Left lung (tissue), 4 donors: ENCODE measurements at regions not wholly inside any gene's neighbourhood (a gene's known extent, or its start where the extent isn't known, plus 50 kb on each side); places are given as distances from the start of the nearest gene placed in this dataset.

Experiments used
- ATAC-seq: fragments of 200-7000 bp; cut with Tn5 transposase; one replicate; pipeline ENCODE4 v1.9.1; 2020; ENCODE audit warnings: moderate library complexity
- DNase-seq, 4 donors: peaks; one replicate each; pipeline ENCODE4 v3.0.0-alpha.2; 2013 to 2020
- H3K27ac ChIP-seq, 2 donors: fragments of 200-600 bp; sonication (generic) in 1 of 2; one replicate each; pipeline versions ENCODE4 v1.5.0 to v1.8.0; 2020 to 2021
- H3K27me3 ChIP-seq, 2 donors: fragments of 200-600 bp; sonication (generic) in 1 of 2; one replicate each; pipeline versions ENCODE4 v1.5.0 to v1.8.0; 2020 to 2021
- H3K36me3 ChIP-seq, 2 donors: fragments of 200-600 bp; sonication (generic) in 1 of 2; one replicate each; pipeline versions ENCODE4 v1.5.0 to v1.8.0; 2020 to 2021
- H3K4me1 ChIP-seq, 2 donors: fragments of 200-600 bp; one replicate each; pipeline ENCODE4 v1.8.0; 2021
- H3K4me3 ChIP-seq, 2 donors: fragments of 200-600 bp; sonication (generic) in 1 of 2; one replicate each; pipeline versions ENCODE4 v1.5.0 to v1.8.0; 2020 to 2021; ENCODE audit warnings: mild to moderate bottlenecking in 1 of 2
- H3K9me3 ChIP-seq, 2 donors: fragments of 200-600 bp; sonication (generic) in 1 of 2; one replicate each; pipeline versions ENCODE4 v1.5.0 to v1.8.0; 2020 to 2021
- CTCF ChIP-seq, 2 donors: fragments of 200-600 bp; sonication (generic) in 1 of 2; IDR thresholded peaks; one replicate each; pipeline versions ENCODE4 v1.5.0 to v1.8.0; 2021; ENCODE audit warnings: antibody characterized with exemption in 2 of 2
- intact Hi-C, 2 donors: fragments of 100-400 bp; cut with DNase I; formaldehyde crosslinking; loops; one replicate each; pipeline versions ENCODE4 v1.11.2 to v1.14.2; 2022
- donor health status: DM: no; HTN: yes; CAD: no.
- donor health status: DM: no; HTN: no; CAD: no.

GRCh38 chr1:164930833-164931232, 371.8 kb downstream of the PBX1 start:
- Histone ChIP-seq H3K4me1 (no peaks in the 10 kb centered on the region), H3K4me3 (no peak overlapping the region), H3K9me3 (no peaks in the 10 kb centered on the region), H3K36me3 (no peaks in the 10 kb centered on the region), H3K27ac (no peak overlapping the region), H3K27me3 (no peaks in the 10 kb centered on the region)
- TF ChIP-seq CTCF (IDR thresholded peaks at IDR 0.05): no peak
- DNase-seq (no peak), ATAC-seq (no peak)
- intact Hi-C loops: no loop called here

GRCh38 chr1:164930241-164930640, 371.3 kb downstream of the PBX1 start:
- Histone ChIP-seq H3K9me3 (no peaks in the 10 kb centered on the region), H3K4me3 (no peak overlapping the region), H3K4me1 (no peaks in the 10 kb centered on the region), H3K36me3 (no peaks in the 10 kb centered on the region), H3K27me3 (no peaks in the 10 kb centered on the region), H3K27ac (no peak overlapping the region)
- no peak for ATAC-seq
- TF ChIP-seq CTCF (IDR thresholded peaks at IDR 0.05): no peak
- no peak for DNase-seq
- intact Hi-C loops: no loop called here

- Histone ChIP-seq H3K4me1 (no peaks in the 10 kb centered on the region), H3K27me3 (no peaks in the 10 kb centered on the region), H3K27ac (no peak overlapping the region), H3K36me3 (no peaks in the 10 kb centered on the region), H3K4me3 (no peak overlapping the region), H3K9me3 (no peaks in the 10 kb centered on the region)
- no peak for DNase-seq
- intact Hi-C loops: no loop called here
- TF ChIP-seq CTCF (IDR thresholded peaks at IDR 0.05): no peak
- no peak for ATAC-seq
These were observed 369.3 kb downstream of the PBX1 start for GRCh38 chr1:164928232-164928812.

- no peak overlapping the region for H3K27ac ChIP-seq
- intact Hi-C loops: no loop called here
- ATAC-seq: no peak
These were observed 367.1 kb downstream of the PBX1 start for GRCh38 chr1:164926107-164926506.

GRCh38 chr1:164922585-164922984, 363.6 kb downstream of the PBX1 start:
- H3K4me1 ChIP-seq: no peaks in the 10 kb centered on the region
- H3K4me3 ChIP-seq: no peak overlapping the region
- no peak overlapping the region for H3K27ac ChIP-seq
- no peaks in the 10 kb centered on the region for H3K36me3 ChIP-seq
- no peak for TF ChIP-seq CTCF (IDR thresholded peaks at IDR 0.05)
- no peak for ATAC-seq
- no peak for DNase-seq
- H3K9me3 ChIP-seq: no peaks in the 10 kb centered on the region
- intact Hi-C loops: no loop called here
- H3K27me3 ChIP-seq: no peaks in the 10 kb centered on the region

More at GRCh38 chr1:164926107-164926506, 367.1 kb downstream of the PBX1 start:
- TF ChIP-seq CTCF (IDR thresholded peaks at IDR 0.05): no peak
- no peak for DNase-seq
- Histone ChIP-seq H3K36me3 (no peaks in the 10 kb centered on the region), H3K4me3 (no peak overlapping the region), H3K27me3 (no peaks in the 10 kb centered on the region), H3K4me1 (no peaks in the 10 kb centered on the region), H3K9me3 (no peaks in the 10 kb centered on the region)
